SK-N-SH treated with all-trans-retinoic acid at 6 μM for 48 hours (cell line): ENCODE measurements at regions not wholly inside any gene's neighbourhood (a gene's known extent, or its start where the extent isn't known, plus 50 kb on each side); places are given as distances from the start of the nearest gene placed in this dataset.

ENCODE experiments used
- ARNTL ChIP-seq: fragments of 450-650 bp; formaldehyde crosslinking; IDR thresholded peaks from 2 replicates; pipeline ENCODE4 v1.5.0; 2020; ENCODE audit warnings: low read depth, mild to moderate bottlenecking, moderate library complexity, borderline replicate concordance
- BACH2 ChIP-seq: fragments of 250-450 bp; sonication (Bioruptor Pico); IDR thresholded peaks from 2 replicates; pipeline ENCODE4 v1.9.0; 2021; ENCODE audit warnings: mild to moderate bottlenecking, borderline replicate concordance
- CREB5 ChIP-seq: fragments of 250-450 bp; sonication (Bioruptor Pico); IDR thresholded peaks from 2 replicates; pipeline ENCODE4 v1.5.1; 2020; ENCODE audit warnings: low read depth, mild to moderate bottlenecking, moderate library complexity
- CSDC2 ChIP-seq: fragments of 250-450 bp; sonication (Bioruptor Pico); IDR thresholded peaks from 2 replicates; pipeline ENCODE4 v1.5.0; 2020; ENCODE audit warnings: mild to moderate bottlenecking, moderate library complexity
- ESRRG ChIP-seq: fragments of 250-450 bp; sonication (Bioruptor Pico); IDR thresholded peaks from 2 replicates; pipeline ENCODE4 v1.6.1; 2021; ENCODE audit warnings: mild to moderate bottlenecking
- PATZ1 ChIP-seq: fragments of 250-450 bp; sonication (Bioruptor Pico); IDR thresholded peaks from 2 replicates; pipeline ENCODE4 v1.8.0; 2020; ENCODE audit warnings: mild to moderate bottlenecking, moderate library complexity, borderline replicate concordance
- RARB ChIP-seq: fragments of 250-450 bp; sonication (Bioruptor Pico); IDR thresholded peaks from 2 replicates; pipeline ENCODE4 v1.8.0; 2021; ENCODE audit warnings: mild to moderate bottlenecking, moderate library complexity
- ZFP3 ChIP-seq: fragments of 250-450 bp; sonication (Bioruptor Pico); IDR thresholded peaks from 2 replicates; pipeline ENCODE4 v1.5.0; 2020; ENCODE audit warnings: mild to moderate bottlenecking, moderate library complexity
- ZFP30 ChIP-seq: fragments of 450-650 bp; formaldehyde crosslinking; IDR thresholded peaks from 2 replicates; pipeline ENCODE4 v1.5.0; 2022; ENCODE audit warnings: mild to moderate bottlenecking, moderate library complexity
- ZNF8 ChIP-seq: fragments of 450-650 bp; formaldehyde crosslinking; IDR thresholded peaks from 2 replicates; pipeline ENCODE4 v1.5.0; 2020; ENCODE audit warnings: mild to moderate bottlenecking, moderate library complexity
- TF ChIP-seq, protein P1 (sequence below): fragments of 250-450 bp; sonication (Bioruptor Pico); IDR thresholded peaks from 2 replicates; pipeline ENCODE4 v1.5.0; 2020; ENCODE audit warnings: mild to moderate bottlenecking, moderate library complexity

DNA sequence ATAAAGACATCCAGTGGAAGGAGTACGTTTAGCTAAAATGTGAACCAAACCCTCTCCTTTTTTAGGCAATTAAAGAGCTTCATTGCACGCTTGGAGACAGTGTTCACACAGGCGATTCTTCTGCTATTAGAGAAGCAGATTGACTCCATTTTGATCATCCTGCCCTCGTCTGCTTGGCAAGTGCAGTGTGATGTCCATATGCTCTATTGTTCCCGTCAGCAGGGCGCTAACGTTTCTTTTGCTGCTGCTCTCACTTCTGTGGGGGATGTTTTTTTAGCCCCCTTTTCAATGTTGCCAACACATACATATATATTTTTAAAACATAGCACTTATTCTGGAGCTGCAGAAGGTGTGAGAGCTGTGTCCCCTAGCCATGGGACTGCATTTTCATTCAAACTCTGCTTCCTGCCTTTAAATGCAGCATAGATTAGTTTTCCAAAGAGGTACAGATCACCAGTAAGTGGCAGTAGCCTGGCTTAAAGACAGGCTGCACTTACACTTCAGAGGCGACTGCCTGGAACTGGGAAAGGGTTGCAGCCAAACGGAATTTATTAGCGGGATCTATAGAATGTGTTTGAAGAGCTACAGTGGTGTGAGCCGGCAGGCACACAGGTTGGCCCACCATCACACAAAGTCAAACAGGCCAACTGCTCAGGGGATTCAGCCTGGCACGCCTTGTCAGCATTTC, 292.6 kb upstream of the DPH6 start:
- no peak for TF ChIP-seq CREB5 (CRISPR knock-in tag)
- TF ChIP-seq BACH2, result no peak
- TF ChIP-seq ARNTL (CRISPR knock-in tag), result no peak
- no peak for TF ChIP-seq ZFP3 (CRISPR knock-in tag)
- no peak for TF ChIP-seq PATZ1
- TF ChIP-seq ZNF8, result no peak
- TF ChIP-seq CSDC2 (CRISPR knock-in tag), result no peak
- TF ChIP-seq ZFP30, result no peak
- TF ChIP-seq, protein P1, sequence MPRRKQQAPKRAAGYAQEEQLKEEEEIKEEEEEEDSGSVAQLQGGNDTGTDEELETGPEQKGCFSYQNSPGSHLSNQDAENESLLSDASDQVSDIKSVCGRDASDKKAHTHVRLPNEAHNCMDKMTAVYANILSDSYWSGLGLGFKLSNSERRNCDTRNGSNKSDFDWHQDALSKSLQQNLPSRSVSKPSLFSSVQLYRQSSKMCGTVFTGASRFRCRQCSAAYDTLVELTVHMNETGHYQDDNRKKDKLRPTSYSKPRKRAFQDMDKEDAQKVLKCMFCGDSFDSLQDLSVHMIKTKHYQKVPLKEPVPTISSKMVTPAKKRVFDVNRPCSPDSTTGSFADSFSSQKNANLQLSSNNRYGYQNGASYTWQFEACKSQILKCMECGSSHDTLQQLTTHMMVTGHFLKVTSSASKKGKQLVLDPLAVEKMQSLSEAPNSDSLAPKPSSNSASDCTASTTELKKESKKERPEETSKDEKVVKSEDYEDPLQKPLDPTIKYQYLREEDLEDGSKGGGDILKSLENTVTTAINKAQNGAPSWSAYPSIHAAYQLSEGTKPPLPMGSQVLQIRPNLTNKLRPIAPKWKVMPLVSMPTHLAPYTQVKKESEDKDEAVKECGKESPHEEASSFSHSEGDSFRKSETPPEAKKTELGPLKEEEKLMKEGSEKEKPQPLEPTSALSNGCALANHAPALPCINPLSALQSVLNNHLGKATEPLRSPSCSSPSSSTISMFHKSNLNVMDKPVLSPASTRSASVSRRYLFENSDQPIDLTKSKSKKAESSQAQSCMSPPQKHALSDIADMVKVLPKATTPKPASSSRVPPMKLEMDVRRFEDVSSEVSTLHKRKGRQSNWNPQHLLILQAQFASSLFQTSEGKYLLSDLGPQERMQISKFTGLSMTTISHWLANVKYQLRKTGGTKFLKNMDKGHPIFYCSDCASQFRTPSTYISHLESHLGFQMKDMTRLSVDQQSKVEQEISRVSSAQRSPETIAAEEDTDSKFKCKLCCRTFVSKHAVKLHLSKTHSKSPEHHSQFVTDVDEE (CRISPR knock-in tag), result no peak
- TF ChIP-seq RARB (CRISPR knock-in tag), result no peak
- no peak for TF ChIP-seq ESRRG (CRISPR knock-in tag)
